Stimulated activated naive B cell treated with anti-CD40 and anti-IgM and Interleukin-4, amounts not matched to agents 10 μg/mL and 1 μg/mL and 100 μg/mL, for 72 hours (primary cell): ENCODE measurements at regions not wholly inside any gene's neighbourhood (a gene's known extent, or its start where the extent isn't known, plus 50 kb on each side); places are given as distances from the start of the nearest gene placed in this dataset.

ENCODE experiments used
- ATAC-seq, 2 donors: fragments of 150-1000 bp; cut with Tn5 transposase; replicated peaks; 2 replicates each; pipeline ENCODE4 v1.10.0; 2021; ENCODE audit warnings: moderate library complexity in 1 of 2
- DNase-seq: peaks from one replicate; pipeline ENCODE4 v3.0.0; 2021
- H3K27ac Mint-ChIP-seq: one replicate; pipeline ENCODE4 v1.8.0; 2022; ENCODE audit warnings: mild to moderate bottlenecking, mixed read lengths
- H3K27me3 Mint-ChIP-seq, 2 donors: one replicate each; pipeline ENCODE4 v1.8.0; 2022; ENCODE audit warnings: mixed read lengths in 2 of 2
- H3K36me3 Mint-ChIP-seq, 2 donors: one replicate each; pipeline ENCODE4 v1.8.0; 2022; ENCODE audit warnings: mixed read lengths in 2 of 2, mild to moderate bottlenecking in 1 of 2
- H3K4me1 Mint-ChIP-seq, 2 donors: one replicate each; pipeline ENCODE4 v1.8.0; 2022; ENCODE audit warnings: mixed read lengths in 2 of 2, mild to moderate bottlenecking in 1 of 2
- H3K4me3 Mint-ChIP-seq, 2 donors: one replicate each; pipeline ENCODE4 v1.8.0; 2022; ENCODE audit warnings: mild to moderate bottlenecking in 2 of 2, mixed read lengths in 2 of 2, moderate library complexity in 1 of 2
- H3K9me3 Mint-ChIP-seq, 2 donors: one replicate each; pipeline ENCODE4 v1.8.0; 2022; ENCODE audit warnings: mixed read lengths in 2 of 2, mild to moderate bottlenecking in 1 of 2

GRCh38 chr1:239763850-239764249 is 327.8 kb upstream of the FMN2 start:
- DNase-seq (no peak), ATAC-seq (no peak)
- no peaks in the 10 kb centered on the region for H3K4me1 Mint-ChIP-seq
- H3K27ac Mint-ChIP-seq, result no peak overlapping the region
- no peaks in the 10 kb centered on the region for H3K36me3 Mint-ChIP-seq
- H3K4me3 Mint-ChIP-seq, result no peak overlapping the region
- H3K9me3 Mint-ChIP-seq, result no peaks in the 10 kb centered on the region
- H3K27me3 Mint-ChIP-seq, result no peaks in the 10 kb centered on the region

- Mint-ChIP-seq H3K4me3 (no peak overlapping the region), H3K4me1 (no peaks in the 10 kb centered on the region), H3K27me3 (no peaks in the 10 kb centered on the region), H3K36me3 (no peaks in the 10 kb centered on the region), H3K9me3 (peaks cover 0 to 2% of the 10 kb centered on the region in 2 donors), H3K27ac (no peak overlapping the region)
- DNase-seq, result no peak
- ATAC-seq, result no peak
Observed at GRCh38 chr1:239764546-239764945, 327.1 kb upstream of the FMN2 start.

DNA sequence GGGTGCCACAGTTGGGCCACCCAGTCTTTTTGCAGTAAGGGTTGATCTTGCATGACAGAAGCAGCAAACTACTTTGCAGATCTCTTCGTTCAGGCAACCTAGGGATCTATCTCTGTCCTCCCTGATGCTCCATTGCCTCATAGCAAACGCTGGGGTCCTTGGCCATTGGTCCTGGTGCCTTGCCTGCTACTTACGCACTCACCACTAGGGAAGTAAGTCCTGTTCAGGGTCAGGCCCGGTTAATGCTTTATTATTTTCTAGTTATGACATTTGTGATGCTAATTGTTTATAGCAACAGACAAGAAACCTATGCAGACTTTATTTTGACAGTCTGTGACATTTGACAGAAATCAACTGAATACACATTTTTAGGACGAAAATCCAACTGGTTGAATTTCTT is 326.5 kb upstream of the FMN2 start:
- ATAC-seq (no peak), DNase-seq (no peak)
- no peaks in the 10 kb centered on the region for H3K27me3 Mint-ChIP-seq
- H3K4me1 Mint-ChIP-seq, result no peaks in the 10 kb centered on the region
- H3K36me3 Mint-ChIP-seq, result no peaks in the 10 kb centered on the region
- peaks cover 0 to 2% of the 10 kb centered on the region in 2 donors for H3K9me3 Mint-ChIP-seq
- H3K4me3 Mint-ChIP-seq, result no peak overlapping the region
- no peak overlapping the region for H3K27ac Mint-ChIP-seq

- H3K4me1 Mint-ChIP-seq, result no peaks in the 10 kb centered on the region
- H3K27me3 Mint-ChIP-seq, result no peaks in the 10 kb centered on the region
- no peak for ATAC-seq
- peaks cover 0 to 3% of the 10 kb centered on the region in 2 donors for H3K9me3 Mint-ChIP-seq
- no peaks in the 10 kb centered on the region for H3K36me3 Mint-ChIP-seq
- H3K27ac Mint-ChIP-seq, result peak overlapping the region; percentile 72
- H3K4me3 Mint-ChIP-seq, result no peak overlapping the region
- no peak for DNase-seq
Observed at GRCh38 chr1:239771550-239771949, 320.1 kb upstream of the FMN2 start.

DNA sequence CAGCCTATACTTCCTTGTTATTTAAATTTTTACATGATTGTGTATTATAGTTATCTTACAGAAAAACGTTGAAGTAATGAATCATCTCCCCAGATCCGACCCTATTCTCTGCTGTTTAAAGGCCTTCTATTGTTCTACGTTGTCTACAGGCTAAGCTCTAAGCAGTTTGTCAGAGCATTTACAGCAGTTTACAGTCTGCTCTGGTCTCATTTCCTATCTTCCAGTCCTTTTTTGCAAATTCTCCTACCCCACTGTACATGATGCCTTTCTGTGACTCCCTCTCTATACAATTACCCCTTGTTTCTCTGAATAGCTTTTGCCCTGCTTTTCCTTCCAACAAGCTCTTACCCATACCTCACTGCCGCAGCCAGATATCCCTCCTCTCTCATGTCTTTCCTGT is 319.2 kb upstream of the FMN2 start:
- ATAC-seq (no peak), DNase-seq (no peak)
- Mint-ChIP-seq H3K27me3 (no peaks in the 10 kb centered on the region), H3K27ac (no peak overlapping the region), H3K4me3 (no peak overlapping the region), H3K4me1 (no peaks in the 10 kb centered on the region), H3K36me3 (no peaks in the 10 kb centered on the region), H3K9me3 (peaks cover 0 to 4% of the 10 kb centered on the region in 2 donors)

DNA sequence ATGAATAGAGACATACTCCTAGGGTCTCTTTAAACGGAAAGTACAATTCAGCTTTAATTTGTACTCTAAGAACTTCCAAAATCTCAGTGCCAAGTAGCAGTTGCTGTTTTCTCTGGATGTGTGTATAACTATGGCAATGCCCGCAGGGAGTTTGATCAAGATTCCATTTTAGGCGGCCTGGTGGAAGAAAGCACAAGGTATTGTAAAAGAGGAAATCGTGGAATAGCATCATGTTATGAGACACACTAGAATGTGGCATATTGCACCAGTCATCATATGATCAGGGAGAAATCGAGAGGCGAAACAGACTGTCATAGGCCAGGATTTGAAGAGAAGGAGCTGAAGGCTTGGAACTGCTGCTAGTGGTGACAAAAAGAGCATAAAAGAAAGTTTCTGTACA is 316.2 kb upstream of the FMN2 start:
- H3K4me1 Mint-ChIP-seq, result no peaks in the 10 kb centered on the region
- H3K4me3 Mint-ChIP-seq, result no peak overlapping the region
- H3K27me3 Mint-ChIP-seq, result no peaks in the 10 kb centered on the region
- H3K36me3 Mint-ChIP-seq, result no peaks in the 10 kb centered on the region
- no peak for ATAC-seq
- H3K9me3 Mint-ChIP-seq, result peaks cover 0 to 3% of the 10 kb centered on the region in 2 donors
- no peak for DNase-seq
- H3K27ac Mint-ChIP-seq, result no peak overlapping the region

DNA sequence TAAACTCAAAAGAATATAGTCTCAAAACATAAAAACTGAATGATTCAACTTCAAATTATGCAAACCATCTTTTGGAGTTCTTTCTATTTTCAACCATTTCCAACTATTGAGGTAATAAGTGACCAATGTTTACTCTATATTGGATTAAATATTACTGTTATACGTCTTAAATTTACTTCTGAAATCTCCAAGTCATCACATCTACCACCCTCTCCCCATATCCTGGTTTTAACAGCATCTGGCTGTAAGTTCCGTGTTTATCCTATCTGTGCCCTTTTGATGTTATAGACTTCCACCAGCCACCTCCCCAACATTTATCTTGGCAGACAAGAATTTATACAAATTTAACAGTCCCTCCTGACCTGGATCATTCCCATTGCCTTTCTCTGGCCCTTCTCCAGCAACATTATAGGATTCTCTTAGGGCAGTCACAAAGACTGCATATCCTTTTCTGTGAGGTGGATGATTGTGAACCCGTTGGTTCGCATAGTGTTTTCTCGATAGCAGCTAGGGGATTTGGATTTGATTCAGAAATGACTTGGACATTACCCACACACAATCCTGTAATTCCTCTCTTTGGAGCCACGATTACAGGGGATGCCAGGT is 313.4 kb upstream of the FMN2 start:
- no peaks in the 10 kb centered on the region for H3K36me3 Mint-ChIP-seq
- DNase-seq (no peak), ATAC-seq (no peak)
- no peaks in the 10 kb centered on the region for H3K4me1 Mint-ChIP-seq
- no peak overlapping the region for H3K4me3 Mint-ChIP-seq
- no peak overlapping the region for H3K27ac Mint-ChIP-seq
- H3K9me3 Mint-ChIP-seq, result peaks cover 0 to 4% of the 10 kb centered on the region in 2 donors
- H3K27me3 Mint-ChIP-seq, result no peaks in the 10 kb centered on the region

DNA sequence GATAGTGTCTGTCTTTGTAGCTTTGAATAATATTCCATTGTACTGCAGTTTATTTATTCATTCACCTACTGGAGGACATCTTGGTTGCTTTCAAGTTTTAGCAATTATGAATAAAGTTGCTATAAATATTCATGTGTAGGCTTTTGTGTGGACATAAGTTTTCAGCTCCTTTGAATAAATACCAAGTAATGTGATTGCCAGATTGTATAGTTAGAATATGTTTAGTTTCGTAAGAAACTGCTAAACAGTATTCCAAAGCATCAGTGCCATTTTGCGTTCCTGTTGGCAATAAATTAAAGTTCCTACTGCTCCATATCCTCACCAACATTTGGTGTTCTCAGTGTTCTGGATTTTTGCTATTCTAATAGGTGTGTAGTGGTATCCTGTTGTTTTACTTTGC is 311.7 kb upstream of the FMN2 start:
- ATAC-seq (no peak), DNase-seq (no peak)
- H3K4me3 Mint-ChIP-seq, result no peak overlapping the region
- no peaks in the 10 kb centered on the region for H3K36me3 Mint-ChIP-seq
- H3K27me3 Mint-ChIP-seq, result no peaks in the 10 kb centered on the region
- peaks cover 0 to 4% of the 10 kb centered on the region in 2 donors for H3K9me3 Mint-ChIP-seq
- no peaks in the 10 kb centered on the region for H3K4me1 Mint-ChIP-seq
- H3K27ac Mint-ChIP-seq, result no peak overlapping the region

- no peaks in the 10 kb centered on the region for H3K36me3 Mint-ChIP-seq
- DNase-seq (no peak), ATAC-seq (no peak)
- no peaks in the 10 kb centered on the region for H3K4me1 Mint-ChIP-seq
- H3K4me3 Mint-ChIP-seq, result no peak overlapping the region
- H3K27me3 Mint-ChIP-seq, result peaks cover 0 to 3% of the 10 kb centered on the region in 2 donors
- H3K27ac Mint-ChIP-seq, result no peak overlapping the region
- H3K9me3 Mint-ChIP-seq, result peaks cover 6 to 7% of the 10 kb centered on the region in 2 donors
Observed at GRCh38 chr1:239784896-239785295, 306.8 kb upstream of the FMN2 start.

GRCh38 chr1:239785576-239785975 is 306.1 kb upstream of the FMN2 start:
- H3K36me3 Mint-ChIP-seq, result no peaks in the 10 kb centered on the region
- ATAC-seq (no peak), DNase-seq (no peak)
- no peak overlapping the region for H3K4me3 Mint-ChIP-seq
- H3K4me1 Mint-ChIP-seq, result no peaks in the 10 kb centered on the region
- peaks cover 0 to 3% of the 10 kb centered on the region in 2 donors for H3K27me3 Mint-ChIP-seq
- H3K27ac Mint-ChIP-seq, result no peak overlapping the region
- H3K9me3 Mint-ChIP-seq, result peaks cover 7 to 8% of the 10 kb centered on the region in 2 donors

GRCh38 chr1:239786464-239786863 is 305.2 kb upstream of the FMN2 start:
- Mint-ChIP-seq H3K27me3 (peaks cover 0 to 3% of the 10 kb centered on the region in 2 donors), H3K36me3 (no peaks in the 10 kb centered on the region), H3K4me3 (no peak overlapping the region), H3K9me3 (peaks cover 7 to 8% of the 10 kb centered on the region in 2 donors), H3K4me1 (no peaks in the 10 kb centered on the region), H3K27ac (no peak overlapping the region)
- no peak for DNase-seq
- ATAC-seq, result no peak

- Mint-ChIP-seq H3K4me3 (no peak overlapping the region), H3K27ac (no peak overlapping the region)
- DNase-seq, result no peak
Observed at GRCh38 chr1:239792157-239792556, 299.5 kb upstream of the FMN2 start.

DNA sequence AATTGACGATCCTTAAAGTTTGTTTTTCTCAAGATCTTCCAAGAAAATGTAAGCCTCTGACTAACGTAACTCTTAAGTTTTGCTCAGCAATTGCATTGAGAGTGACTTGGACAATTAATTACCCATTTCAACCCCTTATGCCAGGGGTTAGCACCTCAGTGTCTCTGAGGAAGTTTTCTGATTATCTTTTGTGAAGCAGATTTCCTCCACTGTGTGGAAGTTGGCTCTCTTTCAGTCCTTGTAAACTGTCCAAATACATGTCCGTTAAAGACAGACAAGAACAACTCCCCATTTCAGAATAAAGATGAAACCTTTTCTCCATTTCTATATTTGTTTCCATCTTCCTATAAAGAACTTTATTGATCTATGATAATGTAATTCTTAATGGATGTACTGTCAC is 296.4 kb upstream of the FMN2 start:
- H3K9me3 Mint-ChIP-seq, result peaks cover 0 to 3% of the 10 kb centered on the region in 2 donors
- no peak overlapping the region for H3K4me3 Mint-ChIP-seq

More at GRCh38 chr1:239792157-239792556, 299.5 kb upstream of the FMN2 start:
- H3K27me3 Mint-ChIP-seq, result peaks cover 3 to 6% of the 10 kb centered on the region in 2 donors
- H3K9me3 Mint-ChIP-seq, result peaks cover 7 to 8% of the 10 kb centered on the region in 2 donors
- ATAC-seq, result peak in 1 of 2 donors; percentile 20
- H3K36me3 Mint-ChIP-seq, result no peaks in the 10 kb centered on the region
- H3K4me1 Mint-ChIP-seq, result no peaks in the 10 kb centered on the region

DNA sequence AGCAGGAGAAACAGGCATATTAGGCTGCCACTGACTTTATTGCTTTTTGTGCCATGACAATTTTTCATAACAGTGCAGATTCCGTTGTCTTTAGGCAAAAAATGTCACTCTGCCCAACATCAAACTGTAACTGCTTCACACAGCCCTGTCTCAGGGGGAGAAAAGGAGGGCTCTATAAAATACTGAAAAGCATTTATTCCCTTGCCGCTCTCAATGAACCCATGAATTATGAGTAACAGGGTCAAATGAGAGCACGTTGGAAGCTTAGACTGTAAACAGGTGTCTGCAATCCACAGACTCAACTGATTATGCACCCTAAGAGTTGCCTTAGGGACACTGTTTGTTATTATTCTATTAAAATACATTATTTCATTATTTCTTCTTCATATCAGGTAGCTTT is 292.1 kb upstream of the FMN2 start:
- DNase-seq (no peak), ATAC-seq (no peak)
- Mint-ChIP-seq H3K9me3 (peaks cover 0 to 1% of the 10 kb centered on the region in 2 donors), H3K36me3 (no peaks in the 10 kb centered on the region), H3K27me3 (peaks cover 0 to 6% of the 10 kb centered on the region in 2 donors), H3K27ac (no peak overlapping the region), H3K4me3 (no peak overlapping the region), H3K4me1 (no peaks in the 10 kb centered on the region)

More for the DNA sequence above, 296.4 kb upstream of the FMN2 start:
- Mint-ChIP-seq H3K4me1 (no peaks in the 10 kb centered on the region), H3K27me3 (peaks cover 0 to 6% of the 10 kb centered on the region in 2 donors), H3K27ac (no peak overlapping the region), H3K36me3 (no peaks in the 10 kb centered on the region)
- DNase-seq, result no peak
- no peak for ATAC-seq

DNA sequence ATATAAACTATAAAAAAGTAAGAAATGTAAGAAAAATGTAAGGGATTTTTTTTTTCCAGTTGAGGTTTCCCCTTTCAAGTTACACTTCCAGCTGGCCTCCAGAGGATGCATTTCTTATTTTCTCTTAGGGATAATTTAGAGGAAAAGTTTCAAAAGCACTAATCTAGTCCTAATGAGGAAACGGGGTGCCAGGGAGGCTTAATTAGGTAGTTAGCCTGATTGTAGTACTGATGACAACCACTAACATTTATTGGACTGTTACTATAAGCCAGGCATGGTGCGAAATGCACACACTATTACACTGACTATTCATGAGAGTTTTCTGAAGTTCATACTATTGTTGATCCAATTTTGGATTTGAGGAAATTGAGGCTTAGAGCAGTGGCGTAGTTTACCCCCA is 290.8 kb upstream of the FMN2 start:
- peaks cover 0 to 2% of the 10 kb centered on the region in 2 donors for H3K4me1 Mint-ChIP-seq
- DNase-seq (no peak), ATAC-seq (no peak)
- no peaks in the 10 kb centered on the region for H3K36me3 Mint-ChIP-seq
- peaks cover 2 to 5% of the 10 kb centered on the region in 2 donors for H3K9me3 Mint-ChIP-seq
- no peak overlapping the region for H3K27ac Mint-ChIP-seq
- H3K4me3 Mint-ChIP-seq, result no peak overlapping the region
- peaks cover 0 to 6% of the 10 kb centered on the region in 2 donors for H3K27me3 Mint-ChIP-seq
